Spinal cord (tissue), 9 donors: ENCODE measurements at regions not wholly inside any gene's neighbourhood (a gene's known extent, or its start where the extent isn't known, plus 50 kb on each side); places are given as distances from the start of the nearest gene placed in this dataset.

Experiments
- DNase-seq, 6 donors: peaks; one replicate each; pipeline versions ENCODE4 v3.0.0 to v3.0.0-alpha.2; 2013 to 2015; ENCODE audit warnings: low spot score in 6 of 6, low read depth in 4 of 6
- H3K27ac ChIP-seq: one replicate; pipeline ENCODE4 v1.5.1; 2013; ENCODE audit warnings: low read depth, low read length, control low read depth
- H3K27me3 ChIP-seq: one replicate; pipeline ENCODE4 v1.6.1; 2013; ENCODE audit warnings: low read length; ENCODE audit not compliant: control insufficient read depth, insufficient read depth
- H3K36me3 ChIP-seq: one replicate; pipeline ENCODE4 v1.6.1; 2013; ENCODE audit warnings: low read length; ENCODE audit not compliant: control insufficient read depth, insufficient read depth
- H3K4me1 ChIP-seq: one replicate; pipeline ENCODE4 v1.6.1; 2013; ENCODE audit warnings: low read length; ENCODE audit not compliant: control insufficient read depth, insufficient read depth
- H3K4me3 ChIP-seq: one replicate; pipeline ENCODE4 v1.5.1; 2013; ENCODE audit warnings: low read depth, low read length, control low read depth
- H3K9me3 ChIP-seq: one replicate; pipeline ENCODE4 v1.6.1; 2013; ENCODE audit warnings: low read length; ENCODE audit not compliant: control insufficient read depth, insufficient read depth
- WGBS: methylation state at CpG from one replicate; pipeline ENCODE4 v1.1.5; 2013; ENCODE audit warnings: missing lambda C conversion rate; ENCODE audit not compliant: insufficient coverage; 5-methylcytosine and 5-hydroxymethylcytosine counted together
- donor health status: healthy.

DNA sequence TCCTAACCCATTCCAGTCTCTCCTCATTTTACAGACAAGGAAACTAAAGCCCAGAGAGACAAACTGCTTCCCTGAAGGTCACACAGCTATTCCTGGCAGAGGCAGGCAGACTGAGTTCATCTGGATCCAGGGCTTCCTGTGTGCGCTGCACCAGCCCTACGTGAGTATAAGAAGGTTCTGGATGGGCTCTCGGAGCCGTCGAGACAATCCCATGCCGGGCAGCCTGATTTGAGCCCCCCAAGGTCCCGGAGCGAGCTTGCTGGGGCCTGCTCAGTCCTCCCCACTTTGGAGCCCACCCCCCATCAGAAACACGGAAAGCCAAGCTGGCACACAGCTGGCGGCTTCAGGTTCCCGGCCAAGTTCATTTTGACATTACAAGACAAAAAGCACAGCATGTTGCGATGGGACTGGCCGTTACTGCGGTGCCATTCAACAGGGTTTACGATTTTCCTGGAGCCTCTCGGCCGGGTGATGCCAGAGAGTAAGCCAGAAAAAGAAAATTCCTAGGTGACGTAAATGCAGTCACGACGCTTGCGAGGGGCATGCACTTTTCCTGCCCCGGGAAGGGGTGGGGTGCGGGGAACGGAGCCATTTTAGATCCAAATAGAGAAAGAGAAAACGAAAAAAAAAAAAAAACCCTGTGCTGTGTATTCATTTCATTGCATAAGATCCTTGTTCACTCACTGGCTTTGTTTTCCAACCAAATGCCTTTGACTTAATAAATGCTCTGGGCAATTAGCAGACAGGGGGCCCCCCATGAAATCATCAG lies 167.1 kb upstream of the FOXF1 start:
- 23% methylated on average over 17 of the region's 25 CpGs for WGBS
- Histone ChIP-seq H3K27me3 (peaks cover 23% of the 10 kb centered on the region), H3K9me3 (no peaks in the 10 kb centered on the region), H3K27ac (no peak overlapping the region), H3K4me3 (no peak overlapping the region), H3K36me3 (no peaks in the 10 kb centered on the region), H3K4me1 (peaks cover 21% of the 10 kb centered on the region)
- peak in 2 of 6 donors; percentile 64 to 74 for DNase-seq

DNA sequence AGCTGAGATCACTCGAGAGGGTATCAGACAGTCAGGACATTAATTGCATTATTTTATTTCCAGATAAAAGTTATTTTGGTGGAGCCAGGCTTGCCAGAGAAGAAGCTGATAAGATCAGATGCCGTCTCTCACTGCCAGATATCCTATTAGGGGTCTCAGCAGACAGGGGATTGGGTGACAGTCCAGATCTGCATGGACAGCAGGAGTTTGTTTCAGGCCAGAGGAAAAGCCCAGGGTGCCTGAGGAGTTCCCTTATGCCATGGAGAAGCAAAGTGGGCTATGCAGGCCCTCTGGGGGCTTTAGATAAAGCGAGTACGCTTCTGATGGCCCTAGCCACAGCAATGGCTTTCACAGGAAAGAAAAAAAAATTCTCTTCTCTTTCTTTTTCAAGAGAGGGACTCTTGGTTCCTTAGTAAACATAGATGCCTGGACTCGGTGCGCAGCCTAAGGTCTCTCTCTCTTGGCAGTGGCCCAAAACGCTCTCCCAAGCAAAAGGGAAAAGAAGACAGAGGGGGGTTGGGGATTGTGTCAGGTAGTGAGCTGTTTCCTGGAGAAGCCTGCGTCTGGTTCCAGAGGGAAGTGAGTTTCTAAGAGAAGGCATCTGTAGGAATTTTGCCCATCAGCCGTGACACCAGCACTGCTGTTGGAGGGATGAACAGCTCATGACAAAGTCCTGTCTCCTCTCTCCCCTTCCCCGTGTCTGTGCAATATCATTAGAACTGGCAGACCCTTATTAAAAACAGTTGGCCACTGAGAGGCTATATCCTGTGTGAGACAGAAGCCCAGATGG lies 166.3 kb upstream of the FOXF1 start:
- Histone ChIP-seq H3K36me3 (no peaks in the 10 kb centered on the region), H3K9me3 (no peaks in the 10 kb centered on the region), H3K27me3 (peaks cover 23% of the 10 kb centered on the region), H3K4me1 (peaks cover 21% of the 10 kb centered on the region), H3K4me3 (no peak overlapping the region), H3K27ac (no peak overlapping the region)
- WGBS: 36% methylated on average over 6 of the region's 10 CpGs
- DNase-seq: peak in 2 of 6 donors; percentile 44 to 54

DNA sequence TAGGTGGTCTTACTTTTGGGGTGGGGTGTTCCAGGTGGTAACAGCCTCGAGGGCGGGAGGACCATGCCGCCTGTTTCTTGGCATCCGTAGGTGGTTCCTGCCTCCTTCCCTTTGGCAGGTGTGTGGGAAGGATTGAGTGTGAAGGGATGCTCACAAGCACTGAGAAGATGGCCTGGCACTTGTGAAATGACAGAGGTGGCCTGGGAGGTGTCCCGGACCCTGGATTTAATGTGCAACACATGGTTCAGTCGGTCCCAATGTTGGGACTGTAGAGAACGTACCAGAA lies 165.8 kb upstream of the FOXF1 start:
- no peaks in the 10 kb centered on the region for H3K9me3 ChIP-seq
- peaks cover 21% of the 10 kb centered on the region for H3K4me1 ChIP-seq
- no peak overlapping the region for H3K4me3 ChIP-seq
- H3K27me3 ChIP-seq: peaks cover 25% of the 10 kb centered on the region
- no peak for DNase-seq
- 70% methylated on average over 5 of the region's 7 CpGs for WGBS
- no peaks in the 10 kb centered on the region for H3K36me3 ChIP-seq
- no peak overlapping the region for H3K27ac ChIP-seq

DNA sequence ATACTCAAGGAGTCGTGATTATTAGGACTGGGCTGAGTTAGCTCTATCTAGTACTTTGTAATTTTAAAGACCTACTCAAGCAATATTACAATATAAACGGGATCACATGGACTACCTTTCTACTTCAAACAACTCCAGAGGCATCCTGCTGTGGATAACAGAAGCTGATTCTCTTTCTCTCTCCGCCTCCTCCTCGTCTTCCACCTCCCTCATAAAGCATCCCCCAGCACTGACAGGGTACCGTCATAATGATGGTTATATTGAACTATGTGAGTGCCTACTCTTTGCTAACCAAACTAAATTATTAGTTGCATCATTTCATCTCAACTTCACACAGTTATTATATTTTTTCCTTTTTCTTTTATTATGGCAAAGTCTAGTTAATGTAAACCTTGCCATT lies 165.4 kb upstream of the FOXF1 start:
- DNase-seq: no peak
- H3K9me3 ChIP-seq: no peaks in the 10 kb centered on the region
- 0% methylated on average over 1 of the region's 5 CpGs for WGBS
- no peak overlapping the region for H3K27ac ChIP-seq
- H3K4me3 ChIP-seq: no peak overlapping the region
- H3K4me1 ChIP-seq: peaks cover 21% of the 10 kb centered on the region
- H3K27me3 ChIP-seq: peaks cover 25% of the 10 kb centered on the region
- no peaks in the 10 kb centered on the region for H3K36me3 ChIP-seq

DNA sequence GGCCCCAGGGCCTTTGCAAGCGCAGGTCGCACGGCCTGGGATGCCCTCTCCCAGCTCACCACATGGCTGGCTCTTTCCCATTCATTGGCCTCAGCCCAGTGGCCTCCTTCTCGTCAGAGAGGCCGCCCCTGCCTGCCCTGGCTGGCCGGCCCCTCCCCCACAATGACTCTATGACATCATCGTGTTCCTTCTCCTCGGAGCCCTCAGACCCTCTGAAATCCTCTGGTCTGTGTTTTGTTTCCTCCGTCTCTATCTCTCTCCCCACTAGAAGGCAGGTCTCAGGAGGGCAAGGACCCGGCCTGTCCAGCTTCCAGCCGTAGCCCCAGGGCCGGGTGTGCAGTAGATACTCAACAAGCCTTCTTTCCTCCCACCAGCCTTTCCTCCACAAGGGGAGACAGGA lies 164.8 kb upstream of the FOXF1 start:
- 45% methylated on average over 6 of the region's 12 CpGs for WGBS
- DNase-seq: no peak
- Histone ChIP-seq H3K27me3 (peaks cover 24% of the 10 kb centered on the region), H3K27ac (peak overlapping the region; percentile 7), H3K9me3 (no peaks in the 10 kb centered on the region), H3K4me1 (peaks cover 21% of the 10 kb centered on the region), H3K36me3 (no peaks in the 10 kb centered on the region), H3K4me3 (no peak overlapping the region)

DNA sequence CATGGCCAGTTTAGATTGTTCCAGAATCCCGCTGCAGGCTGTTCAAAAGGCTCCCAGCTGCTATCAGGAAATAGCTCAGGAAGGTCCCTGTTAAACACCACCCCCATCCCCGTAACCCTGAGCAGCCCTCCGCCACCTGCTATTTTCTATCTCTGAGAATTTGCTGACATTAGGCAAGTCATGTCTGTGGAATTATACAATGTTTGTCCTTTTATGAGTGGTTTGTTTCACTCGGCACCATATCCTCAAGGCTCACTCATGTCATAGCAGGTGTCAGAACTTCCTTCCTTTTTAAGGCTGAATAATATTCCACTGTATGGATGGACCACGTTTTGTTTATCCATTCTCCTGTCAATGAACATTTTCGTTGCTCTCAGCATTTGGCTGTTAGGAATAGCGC lies 164.3 kb upstream of the FOXF1 start:
- H3K27me3 ChIP-seq: peaks cover 25% of the 10 kb centered on the region
- no peaks in the 10 kb centered on the region for H3K36me3 ChIP-seq
- no peak overlapping the region for H3K4me3 ChIP-seq

DNA sequence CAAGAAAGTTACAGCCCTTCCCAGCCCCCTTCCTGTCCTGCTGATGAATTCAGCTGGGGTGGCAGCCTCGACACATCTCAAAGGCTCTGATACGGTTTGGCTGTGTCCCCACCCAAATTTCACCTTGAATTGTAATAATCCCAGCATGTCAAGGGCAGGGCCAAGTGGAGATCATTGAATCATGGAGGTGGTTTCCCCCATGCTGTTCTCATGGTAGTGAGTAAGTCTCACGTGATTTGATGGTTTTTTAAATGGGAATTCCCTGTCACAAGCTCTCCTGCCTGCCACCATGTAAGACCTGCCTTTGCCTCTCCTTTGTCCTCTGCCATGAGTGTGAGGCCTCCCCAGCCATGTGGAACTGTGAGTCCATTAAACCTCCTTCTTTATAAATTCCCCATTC lies 163.2 kb upstream of the FOXF1 start:
- no peaks in the 10 kb centered on the region for H3K36me3 ChIP-seq
- no peak for DNase-seq
- H3K9me3 ChIP-seq: no peaks in the 10 kb centered on the region
- no peak overlapping the region for H3K4me3 ChIP-seq
- H3K27me3 ChIP-seq: peaks cover 22% of the 10 kb centered on the region
- H3K4me1 ChIP-seq: peaks cover 17% of the 10 kb centered on the region
- 100% methylated on average over 1 of the region's 3 CpGs for WGBS
- H3K27ac ChIP-seq: no peak overlapping the region

More for the DNA sequence above, 164.3 kb upstream of the FOXF1 start:
- no peak for DNase-seq
- Histone ChIP-seq H3K27ac (no peak overlapping the region), H3K4me1 (peaks cover 21% of the 10 kb centered on the region), H3K9me3 (no peaks in the 10 kb centered on the region)
- WGBS: 100% methylated on average over 1 of the region's 7 CpGs

DNA sequence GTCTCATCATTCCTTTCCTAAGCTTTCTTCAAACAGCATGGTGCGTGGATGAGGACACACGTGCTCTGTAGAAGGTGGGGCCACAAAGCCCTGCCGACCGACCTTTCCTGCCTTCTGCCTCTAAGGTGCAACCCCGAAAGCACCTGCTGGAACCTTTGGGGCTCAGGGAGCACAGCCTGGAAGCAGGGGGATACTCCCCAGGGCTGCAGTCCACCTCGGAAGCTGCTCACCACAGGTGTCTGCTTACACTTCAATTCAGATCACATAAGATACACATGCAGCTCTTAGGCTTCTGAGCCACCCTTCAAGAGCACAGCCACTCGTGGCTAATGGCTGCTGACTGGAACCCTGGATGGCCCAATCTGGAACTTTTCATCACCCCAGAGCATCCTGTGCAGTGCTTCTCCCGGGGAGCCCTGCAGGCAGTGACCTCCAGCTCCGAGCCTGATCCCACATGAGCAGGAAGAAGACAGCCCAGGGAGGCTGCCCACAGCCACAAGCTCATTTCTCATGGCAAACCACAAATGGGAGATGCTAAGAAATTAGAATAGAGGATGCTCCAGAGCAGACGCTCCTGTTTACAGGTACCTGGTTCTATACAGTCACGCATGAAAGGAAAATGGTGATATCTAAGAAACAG lies 162.3 kb upstream of the FOXF1 start:
- DNase-seq: no peak
- Histone ChIP-seq H3K4me3 (no peak overlapping the region), H3K27me3 (peaks cover 22% of the 10 kb centered on the region), H3K27ac (no peak overlapping the region), H3K36me3 (no peaks in the 10 kb centered on the region), H3K9me3 (no peaks in the 10 kb centered on the region), H3K4me1 (peaks cover 15% of the 10 kb centered on the region)
- 75% methylated on average over 11 of the region's 11 CpGs for WGBS

DNA sequence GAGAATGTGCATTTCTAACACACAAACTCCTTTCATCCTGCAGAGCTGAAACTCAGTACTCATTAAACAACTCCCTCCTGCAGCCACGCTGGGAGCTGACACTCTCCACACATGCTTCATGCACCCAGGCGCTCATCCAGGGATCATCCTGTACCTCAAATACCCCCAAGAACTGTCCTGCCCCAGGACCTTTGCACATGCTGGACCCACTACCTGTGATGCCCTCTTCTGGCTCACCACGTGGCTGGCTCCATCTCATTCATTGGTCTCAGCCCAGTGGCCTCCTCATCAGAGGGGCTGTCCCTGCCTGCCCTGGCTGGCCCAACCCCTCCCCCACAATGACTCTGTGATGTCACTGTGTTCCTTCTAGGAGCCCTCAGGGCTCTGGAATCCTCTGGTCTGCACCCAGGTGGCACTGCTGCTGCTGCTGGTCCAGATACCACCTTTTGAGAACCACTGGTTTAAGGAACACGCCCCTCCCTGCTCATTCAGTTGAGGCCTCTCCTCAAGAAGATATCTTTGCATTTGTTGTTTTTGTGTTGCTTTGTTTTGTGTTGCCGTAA lies 160.9 kb upstream of the FOXF1 start:
- Histone ChIP-seq H3K36me3 (no peaks in the 10 kb centered on the region), H3K4me1 (peaks cover 8% of the 10 kb centered on the region), H3K27me3 (peaks cover 16% of the 10 kb centered on the region), H3K9me3 (no peaks in the 10 kb centered on the region), H3K27ac (no peak overlapping the region), H3K4me3 (no peak overlapping the region)
- DNase-seq: no peak
- 88% methylated on average over 4 of the region's 5 CpGs for WGBS
